ENCODE measurements at regions not wholly inside any gene's neighbourhood (a gene's known extent, or its start where the extent isn't known, plus 50 kb on each side); places are given as distances from the start of the nearest gene placed in this dataset.

- TF ChIP-seq, protein P1, sequence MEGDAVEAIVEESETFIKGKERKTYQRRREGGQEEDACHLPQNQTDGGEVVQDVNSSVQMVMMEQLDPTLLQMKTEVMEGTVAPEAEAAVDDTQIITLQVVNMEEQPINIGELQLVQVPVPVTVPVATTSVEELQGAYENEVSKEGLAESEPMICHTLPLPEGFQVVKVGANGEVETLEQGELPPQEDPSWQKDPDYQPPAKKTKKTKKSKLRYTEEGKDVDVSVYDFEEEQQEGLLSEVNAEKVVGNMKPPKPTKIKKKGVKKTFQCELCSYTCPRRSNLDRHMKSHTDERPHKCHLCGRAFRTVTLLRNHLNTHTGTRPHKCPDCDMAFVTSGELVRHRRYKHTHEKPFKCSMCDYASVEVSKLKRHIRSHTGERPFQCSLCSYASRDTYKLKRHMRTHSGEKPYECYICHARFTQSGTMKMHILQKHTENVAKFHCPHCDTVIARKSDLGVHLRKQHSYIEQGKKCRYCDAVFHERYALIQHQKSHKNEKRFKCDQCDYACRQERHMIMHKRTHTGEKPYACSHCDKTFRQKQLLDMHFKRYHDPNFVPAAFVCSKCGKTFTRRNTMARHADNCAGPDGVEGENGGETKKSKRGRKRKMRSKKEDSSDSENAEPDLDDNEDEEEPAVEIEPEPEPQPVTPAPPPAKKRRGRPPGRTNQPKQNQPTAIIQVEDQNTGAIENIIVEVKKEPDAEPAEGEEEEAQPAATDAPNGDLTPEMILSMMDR (IDR thresholded peaks at IDR 0.05) = no peak
- no peak for TF ChIP-seq POLR2AphosphoS5 (IDR thresholded peaks at IDR 0.05)
- TF ChIP-seq POLR2A (IDR thresholded peaks at IDR 0.05; ENCODE audit: low read depth) = no peak
- no peak for TF ChIP-seq EP300 (IDR thresholded peaks at IDR 0.05)
These were observed 139.9 kb upstream of the ZIC3 start for GRCh38 chrX:137425986-137426385.
